Immature natural killer cell (primary cell): ENCODE measurements at regions not wholly inside any gene's neighbourhood (a gene's known extent, or its start where the extent isn't known, plus 50 kb on each side); places are given as distances from the start of the nearest gene placed in this dataset.

Source experiments
- DNase-seq, 3 donors: peaks; one replicate each; pipeline ENCODE4 v3.0.0; 2022; ENCODE audit warnings: mixed read lengths in 1 of 3
- H3K27ac Mint-ChIP-seq, 6 donors: one replicate each; pipeline ENCODE4 v1.8.0; 2020; ENCODE audit warnings: mixed read lengths in 6 of 6, mild to moderate bottlenecking in 5 of 6, inconsistent platforms in 4 of 6, moderate library complexity in 3 of 6
- H3K27me3 Mint-ChIP-seq, 3 donors: one replicate each; pipeline ENCODE4 v1.8.0; 2020 to 2021; ENCODE audit warnings: low read depth in 3 of 3, mild to moderate bottlenecking in 3 of 3, mixed read lengths in 3 of 3, moderate library complexity in 3 of 3, inconsistent platforms in 1 of 3
- H3K36me3 Mint-ChIP-seq, 3 donors: one replicate each; pipeline ENCODE4 v1.8.0; 2020; ENCODE audit warnings: mixed read lengths in 3 of 3, inconsistent platforms in 2 of 3, mild to moderate bottlenecking in 2 of 3
- H3K4me1 Mint-ChIP-seq, 2 donors: one replicate each; pipeline ENCODE4 v1.8.0; 2020; ENCODE audit warnings: inconsistent platforms in 2 of 2, mild to moderate bottlenecking in 2 of 2, mixed read lengths in 2 of 2, moderate library complexity in 1 of 2
- H3K4me3 Mint-ChIP-seq, 5 donors: one replicate each; pipeline ENCODE4 v1.8.0; 2020; ENCODE audit warnings: mild to moderate bottlenecking in 5 of 5, mixed read lengths in 5 of 5, inconsistent platforms in 3 of 5, moderate library complexity in 3 of 5
- H3K9me3 Mint-ChIP-seq, 6 donors: one replicate each; pipeline ENCODE4 v1.8.0; 2020; ENCODE audit warnings: mild to moderate bottlenecking in 6 of 6, mixed read lengths in 6 of 6, inconsistent platforms in 4 of 6, moderate library complexity in 3 of 6

DNA sequence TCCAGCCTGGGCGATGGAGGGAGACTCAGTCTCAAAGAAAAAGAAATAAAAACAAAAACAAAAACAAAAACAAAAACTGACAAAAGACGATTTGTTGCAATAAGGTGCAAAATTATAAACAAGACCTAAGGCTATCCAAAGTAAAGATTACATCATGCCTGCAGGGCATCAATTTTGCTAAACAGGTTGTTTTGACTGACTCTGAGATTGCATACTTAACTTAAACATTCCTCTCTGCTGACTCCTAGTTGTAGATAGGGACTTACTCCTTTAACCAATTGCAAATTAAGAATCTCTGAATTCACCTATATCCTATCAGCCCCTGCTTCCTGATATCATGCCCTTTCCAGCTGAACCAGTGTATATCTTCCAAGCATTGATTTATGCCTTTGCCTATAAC, 2687.3 kb downstream of the PCDH7 start:
- Mint-ChIP-seq H3K9me3 (peaks cover 0 to 45% (median 25%) of the 10 kb centered on the region in 6 donors), H3K4me3 (no peak overlapping the region), H3K27ac (no peak overlapping the region), H3K4me1 (no peaks in the 10 kb centered on the region), H3K27me3 (peaks cover 0 to 2% (median 1%) of the 10 kb centered on the region in 3 donors), H3K36me3 (no peaks in the 10 kb centered on the region)
- no peak for DNase-seq

- no peak for DNase-seq
- Mint-ChIP-seq H3K27ac (no peak overlapping the region), H3K4me1 (no peaks in the 10 kb centered on the region), H3K4me3 (no peak overlapping the region), H3K9me3 (peaks cover 2 to 48% (median 26%) of the 10 kb centered on the region in 6 donors), H3K27me3 (peaks cover 0 to 3% (median 0%) of the 10 kb centered on the region in 3 donors), H3K36me3 (no peaks in the 10 kb centered on the region)
Measured at GRCh38 chr4:33411182-33411581, 2691.0 kb downstream of the PCDH7 start.

DNA sequence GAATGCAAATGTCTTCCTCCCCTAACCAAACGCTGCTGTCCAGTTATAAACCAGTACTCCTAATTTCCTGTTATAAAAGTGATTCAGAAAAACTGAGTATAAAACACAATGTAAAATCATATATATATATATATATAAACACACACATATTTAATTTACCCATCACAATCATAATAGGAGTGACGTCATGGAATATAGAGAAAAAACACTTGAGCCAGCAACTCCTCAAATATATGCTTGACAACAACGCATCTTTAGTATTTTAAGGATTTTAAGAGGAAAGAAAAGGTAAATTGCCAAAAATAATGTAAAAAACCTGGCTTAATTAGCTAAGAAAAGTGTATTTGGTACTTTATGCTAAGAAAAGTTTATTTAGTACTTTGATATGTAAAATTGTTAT, 2701.7 kb downstream of the PCDH7 start:
- H3K27me3 Mint-ChIP-seq, result no peaks in the 10 kb centered on the region
- H3K4me3 Mint-ChIP-seq, result no peak overlapping the region
- no peak overlapping the region for H3K27ac Mint-ChIP-seq
- H3K36me3 Mint-ChIP-seq, result peaks cover 0 to 3% (median 0%) of the 10 kb centered on the region in 3 donors
- peaks cover 3 to 45% (median 12%) of the 10 kb centered on the region in 6 donors for H3K9me3 Mint-ChIP-seq
- H3K4me1 Mint-ChIP-seq, result no peaks in the 10 kb centered on the region
- no peak for DNase-seq

DNA sequence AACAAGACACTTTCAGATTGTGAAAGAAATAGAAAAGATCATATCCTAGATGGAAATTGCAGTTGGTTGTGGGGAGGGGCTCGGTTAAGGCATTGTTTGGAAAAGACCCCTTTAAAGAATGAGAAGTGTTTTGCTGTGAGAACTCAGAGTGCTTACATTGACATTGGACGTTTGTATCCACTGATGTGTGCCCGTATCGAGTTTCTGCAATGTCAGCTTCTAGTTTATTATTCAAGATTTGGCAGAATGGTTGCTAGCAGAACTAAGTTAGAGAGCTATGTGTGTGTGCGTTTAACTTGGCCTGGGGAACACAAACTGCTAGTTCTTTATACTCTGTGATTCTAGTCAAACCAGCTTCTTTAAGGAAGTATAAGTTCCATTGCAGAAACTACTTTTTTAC, 2702.5 kb downstream of the PCDH7 start:
- H3K9me3 Mint-ChIP-seq, result peaks cover 4 to 40% (median 11%) of the 10 kb centered on the region in 6 donors
- H3K27ac Mint-ChIP-seq, result no peak overlapping the region
- no peaks in the 10 kb centered on the region for H3K27me3 Mint-ChIP-seq
- no peaks in the 10 kb centered on the region for H3K4me1 Mint-ChIP-seq
- H3K4me3 Mint-ChIP-seq, result peak overlapping the region in 1 of 5 donors; percentile 3
- DNase-seq, result no peak
- H3K36me3 Mint-ChIP-seq, result peaks cover 0 to 3% (median 0%) of the 10 kb centered on the region in 3 donors

DNA sequence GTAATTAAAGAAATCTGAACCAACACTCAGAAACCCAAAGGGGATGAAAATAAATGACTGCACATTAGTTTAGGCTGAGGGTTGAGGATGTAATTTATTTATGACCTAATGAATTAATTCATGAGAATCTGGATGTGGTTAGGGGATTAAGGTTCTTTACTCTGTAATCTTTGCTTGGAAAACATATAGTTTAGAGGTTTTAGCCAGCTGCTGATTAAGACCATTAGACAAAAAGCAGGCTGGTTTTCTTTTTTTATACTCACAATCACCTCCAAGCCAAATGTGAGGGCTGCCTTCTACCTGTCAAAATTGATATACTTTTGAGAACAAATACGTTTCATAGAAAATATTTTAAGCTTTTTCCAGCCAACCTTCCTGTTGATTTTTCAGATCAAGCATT, 2705.8 kb downstream of the PCDH7 start:
- H3K36me3 Mint-ChIP-seq, result peaks cover 0 to 2% (median 0%) of the 10 kb centered on the region in 3 donors
- H3K27me3 Mint-ChIP-seq, result no peaks in the 10 kb centered on the region
- DNase-seq, result no peak
- H3K9me3 Mint-ChIP-seq, result peaks cover 7 to 37% (median 17%) of the 10 kb centered on the region in 6 donors
- H3K4me1 Mint-ChIP-seq, result no peaks in the 10 kb centered on the region
- H3K4me3 Mint-ChIP-seq, result no peak overlapping the region
- H3K27ac Mint-ChIP-seq, result no peak overlapping the region

DNA sequence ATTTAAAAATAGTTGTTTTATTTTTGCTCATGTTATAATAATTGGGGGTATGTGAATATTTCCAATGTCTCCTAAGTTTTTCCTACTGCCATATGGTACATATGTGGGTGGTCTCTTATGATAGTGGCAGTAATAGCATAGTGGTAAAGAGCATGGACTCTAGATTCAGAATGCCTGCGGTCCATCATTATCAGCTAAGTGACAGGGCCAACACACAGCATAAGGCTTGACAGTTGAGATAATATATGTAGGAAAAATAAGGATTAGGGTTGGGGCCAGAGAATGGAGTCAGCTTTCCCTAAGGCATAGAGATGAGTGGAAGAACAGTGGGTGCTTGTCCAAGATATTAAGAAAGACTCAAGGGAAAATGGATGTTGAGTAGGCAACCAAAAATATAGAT, 2707.5 kb downstream of the PCDH7 start:
- Mint-ChIP-seq H3K4me1 (no peaks in the 10 kb centered on the region), H3K27me3 (no peaks in the 10 kb centered on the region), H3K36me3 (peaks cover 0 to 5% (median 0%) of the 10 kb centered on the region in 3 donors), H3K4me3 (no peak overlapping the region), H3K9me3 (peaks cover 5 to 26% (median 14%) of the 10 kb centered on the region in 6 donors), H3K27ac (no peak overlapping the region)
- DNase-seq, result no peak

DNA sequence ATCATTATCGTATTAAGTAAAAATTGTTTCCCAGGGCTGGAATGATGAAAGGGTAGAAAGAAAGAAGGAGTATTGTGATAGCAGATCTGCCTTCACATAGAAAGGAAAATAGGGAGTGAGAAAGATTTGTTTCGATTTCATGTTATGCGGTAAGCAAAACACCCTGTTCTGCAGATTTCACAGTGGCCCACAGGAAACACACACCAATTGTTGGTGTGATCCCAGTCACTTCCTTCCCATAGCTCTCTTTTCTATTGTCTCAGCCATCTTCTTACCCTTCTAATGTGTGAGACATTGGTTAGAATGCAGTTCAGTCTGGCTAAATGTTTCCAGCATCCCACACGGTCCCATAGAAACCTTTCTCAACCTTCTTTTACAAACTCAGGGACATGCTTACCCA, 2709.8 kb downstream of the PCDH7 start:
- Mint-ChIP-seq H3K4me3 (no peak overlapping the region), H3K27ac (no peak overlapping the region), H3K36me3 (peaks cover 0 to 5% (median 0%) of the 10 kb centered on the region in 3 donors), H3K9me3 (peaks cover 3 to 23% (median 13%) of the 10 kb centered on the region in 6 donors), H3K27me3 (no peaks in the 10 kb centered on the region), H3K4me1 (no peaks in the 10 kb centered on the region)
- no peak for DNase-seq

- DNase-seq, result no peak
- H3K36me3 Mint-ChIP-seq, result no peaks in the 10 kb centered on the region
- no peaks in the 10 kb centered on the region for H3K4me1 Mint-ChIP-seq
Measured at GRCh38 chr4:33437406-33437805, 2717.2 kb downstream of the PCDH7 start.

DNA sequence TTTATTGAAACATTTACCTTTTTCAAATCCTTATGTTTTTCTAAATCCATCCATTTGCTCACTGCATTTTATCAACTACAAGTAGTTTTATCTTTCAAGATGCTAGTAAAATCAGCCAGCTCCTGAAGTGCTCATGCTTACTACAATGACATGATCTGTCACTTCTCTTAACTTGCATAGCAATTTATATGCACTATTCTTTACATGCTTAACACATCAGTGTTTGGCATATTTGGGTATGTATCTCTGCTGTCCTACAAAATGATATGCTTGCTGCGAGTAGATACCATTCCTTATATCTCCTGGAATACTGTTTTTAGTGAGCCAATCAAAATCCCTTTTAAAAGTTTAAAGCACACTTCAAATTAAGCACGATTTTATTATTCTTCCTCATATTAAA, 2726.8 kb downstream of the PCDH7 start:
- H3K4me3 Mint-ChIP-seq, result no peak overlapping the region
- peaks cover 0 to 8% (median 1%) of the 10 kb centered on the region in 3 donors for H3K27me3 Mint-ChIP-seq
- H3K4me1 Mint-ChIP-seq, result no peaks in the 10 kb centered on the region
- no peaks in the 10 kb centered on the region for H3K36me3 Mint-ChIP-seq
- peaks cover 3 to 48% (median 20%) of the 10 kb centered on the region in 6 donors for H3K9me3 Mint-ChIP-seq
- no peak overlapping the region for H3K27ac Mint-ChIP-seq
- no peak for DNase-seq

More at GRCh38 chr4:33437406-33437805, 2717.2 kb downstream of the PCDH7 start:
- Mint-ChIP-seq H3K27me3 (peaks cover 0 to 2% (median 2%) of the 10 kb centered on the region in 3 donors), H3K4me3 (no peak overlapping the region), H3K27ac (no peak overlapping the region), H3K9me3 (peaks cover 0 to 25% (median 10%) of the 10 kb centered on the region in 6 donors)

GRCh38 chr4:33448948-33449347, 2728.8 kb downstream of the PCDH7 start:
- H3K27ac Mint-ChIP-seq, result no peak overlapping the region
- no peak overlapping the region for H3K4me3 Mint-ChIP-seq
- H3K27me3 Mint-ChIP-seq, result peaks cover 0 to 8% (median 1%) of the 10 kb centered on the region in 3 donors
- H3K4me1 Mint-ChIP-seq, result no peaks in the 10 kb centered on the region
- DNase-seq, result no peak
- H3K9me3 Mint-ChIP-seq, result peaks cover 10 to 48% (median 29%) of the 10 kb centered on the region in 6 donors
- no peaks in the 10 kb centered on the region for H3K36me3 Mint-ChIP-seq

DNA sequence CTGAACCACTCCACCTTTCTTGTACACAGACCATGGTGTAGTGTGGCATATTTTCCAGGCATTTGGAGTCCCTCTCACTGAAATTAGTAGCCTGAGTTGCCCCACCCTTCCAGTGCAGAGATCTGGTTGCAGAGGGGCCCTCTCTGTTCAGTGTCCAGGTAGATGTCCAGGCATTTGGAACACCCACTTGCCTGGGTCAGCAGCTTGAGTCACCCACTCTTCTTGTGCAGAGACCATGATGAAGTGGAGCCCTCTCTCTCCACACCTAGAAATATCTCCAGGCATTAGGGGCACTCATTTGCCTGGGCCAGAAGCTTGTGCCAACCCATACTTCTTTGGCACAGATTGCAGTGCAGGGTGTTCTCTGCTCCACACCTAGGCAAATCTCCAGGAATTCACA, 2733.3 kb downstream of the PCDH7 start:
- no peak for DNase-seq
- no peaks in the 10 kb centered on the region for H3K36me3 Mint-ChIP-seq
- H3K4me1 Mint-ChIP-seq, result no peaks in the 10 kb centered on the region
- H3K27ac Mint-ChIP-seq, result no peak overlapping the region
- no peak overlapping the region for H3K4me3 Mint-ChIP-seq
- H3K27me3 Mint-ChIP-seq, result peaks cover 0 to 4% (median 0%) of the 10 kb centered on the region in 3 donors
- H3K9me3 Mint-ChIP-seq, result peaks cover 13 to 44% (median 26%) of the 10 kb centered on the region in 6 donors

GRCh38 chr4:33453916-33454315, 2733.7 kb downstream of the PCDH7 start:
- Mint-ChIP-seq H3K9me3 (peaks cover 15 to 44% (median 27%) of the 10 kb centered on the region in 6 donors), H3K36me3 (no peaks in the 10 kb centered on the region), H3K27me3 (peaks cover 0 to 4% (median 0%) of the 10 kb centered on the region in 3 donors), H3K4me3 (no peak overlapping the region), H3K4me1 (no peaks in the 10 kb centered on the region), H3K27ac (no peak overlapping the region)
- DNase-seq, result no peak

- peaks cover 0 to 1% (median 0%) of the 10 kb centered on the region in 3 donors for H3K27me3 Mint-ChIP-seq
- no peak overlapping the region for H3K4me3 Mint-ChIP-seq
- H3K9me3 Mint-ChIP-seq, result peaks cover 10 to 49% (median 23%) of the 10 kb centered on the region in 6 donors
- no peaks in the 10 kb centered on the region for H3K4me1 Mint-ChIP-seq
- DNase-seq, result no peak
- no peak overlapping the region for H3K27ac Mint-ChIP-seq
- H3K36me3 Mint-ChIP-seq, result no peaks in the 10 kb centered on the region
Measured at GRCh38 chr4:33465565-33465964, 2745.4 kb downstream of the PCDH7 start.

DNA sequence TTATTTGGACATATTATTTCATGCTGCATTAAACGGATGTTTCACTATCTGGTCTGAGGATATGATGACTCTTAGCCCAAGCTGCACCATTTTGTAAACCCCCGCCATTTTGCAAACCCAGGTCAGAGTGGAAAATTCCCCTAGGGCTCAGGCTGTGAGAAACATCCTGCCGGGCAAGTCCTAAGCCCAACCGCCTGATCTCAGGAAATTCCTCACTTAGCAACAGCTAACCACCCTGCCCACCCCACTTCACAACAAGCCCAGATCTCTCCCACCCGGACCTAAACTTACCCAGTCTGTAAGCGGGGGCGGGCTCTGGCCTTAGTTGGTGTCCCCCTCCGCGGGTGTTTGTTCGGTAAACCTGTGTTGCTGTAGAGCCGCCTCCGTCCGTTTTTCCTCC, 2747.1 kb downstream of the PCDH7 start:
- Mint-ChIP-seq H3K27me3 (peaks cover 0 to 1% (median 0%) of the 10 kb centered on the region in 3 donors), H3K27ac (no peak overlapping the region), H3K9me3 (peaks cover 10 to 49% (median 25%) of the 10 kb centered on the region in 6 donors), H3K36me3 (no peaks in the 10 kb centered on the region), H3K4me1 (no peaks in the 10 kb centered on the region), H3K4me3 (no peak overlapping the region)
- DNase-seq, result no peak

DNA sequence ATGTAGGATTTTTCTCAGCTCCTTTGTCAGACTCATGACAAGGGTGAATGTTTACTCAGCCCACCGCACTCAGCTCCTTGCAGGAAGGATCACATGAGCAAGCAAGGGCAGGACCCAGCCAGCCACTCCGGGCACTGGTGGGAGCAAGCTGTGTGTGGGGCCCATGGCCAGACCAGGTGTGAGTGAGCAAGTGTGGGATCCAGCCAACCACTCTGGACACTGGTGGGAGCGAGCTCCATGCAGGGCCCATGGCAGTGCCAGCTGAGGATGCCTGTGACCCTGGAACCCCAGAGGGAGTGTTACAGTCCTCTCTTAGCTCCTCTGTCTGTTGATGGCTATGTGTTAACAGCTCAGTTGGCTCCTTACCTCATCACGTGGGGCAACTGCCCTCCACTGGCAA, 2750.6 kb downstream of the PCDH7 start:
- H3K4me1 Mint-ChIP-seq, result no peaks in the 10 kb centered on the region
- H3K27ac Mint-ChIP-seq, result no peak overlapping the region
- no peaks in the 10 kb centered on the region for H3K36me3 Mint-ChIP-seq
- H3K4me3 Mint-ChIP-seq, result no peak overlapping the region
- no peak for DNase-seq
- H3K9me3 Mint-ChIP-seq, result peaks cover 9 to 53% (median 27%) of the 10 kb centered on the region in 6 donors
- H3K27me3 Mint-ChIP-seq, result peaks cover 0 to 3% (median 0%) of the 10 kb centered on the region in 3 donors
